ENCODE measurements at regions not wholly inside any gene's neighbourhood (a gene's known extent, or its start where the extent isn't known, plus 50 kb on each side); places are given as distances from the start of the nearest gene placed in this dataset.

GRCh38 chr10:28929942-28930341, 252.6 kb downstream of the BAMBI start:
- no peak for TF ChIP-seq CTCF (IDR thresholded peaks at IDR 0.05)
- Histone ChIP-seq H3K9me3 (no peaks in the 10 kb centered on the region), H3K4me3 (no peak overlapping the region), H3K4me1 (no peaks in the 10 kb centered on the region), H3K27me3 (no peaks in the 10 kb centered on the region), H3K27ac (no peak overlapping the region), H3K36me3 (no peaks in the 10 kb centered on the region)
- DNase-seq (ENCODE audit: extremely low spot score in 2 of 2): no peak
- intact Hi-C loops (cut with DNase I): no loop called here

GRCh38 chr10:28930514-28931495, 253.5 kb downstream of the BAMBI start:
- intact Hi-C loops (cut with DNase I): no loop called here
- DNase-seq (ENCODE audit: extremely low spot score in 2 of 2): no peak
- H3K9me3 ChIP-seq: no peaks in the 10 kb centered on the region

DNA sequence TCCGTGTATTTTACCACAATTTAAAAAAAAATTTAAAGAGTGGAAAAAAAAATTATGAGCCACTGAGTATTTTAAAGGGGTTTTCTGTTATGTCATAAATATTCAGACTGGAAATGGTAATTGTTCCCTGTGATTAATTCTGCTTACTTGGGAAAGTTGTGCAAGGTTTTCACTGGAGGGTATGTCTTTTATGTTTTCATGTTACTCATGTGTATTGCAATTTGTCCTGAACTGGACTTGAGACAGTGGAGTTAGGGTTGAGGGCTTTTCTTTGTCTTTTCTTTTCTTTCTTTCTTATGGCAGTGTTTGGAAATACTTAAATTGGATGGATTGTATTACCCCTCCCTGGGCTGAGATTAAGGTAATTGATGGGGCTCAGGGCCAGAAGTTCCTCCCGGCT, 257.7 kb downstream of the BAMBI start:
- Histone ChIP-seq H3K4me3 (no peak overlapping the region), H3K4me1 (peaks cover 10% of the 10 kb centered on the region), H3K27me3 (no peaks in the 10 kb centered on the region), H3K9me3 (no peaks in the 10 kb centered on the region), H3K36me3 (no peaks in the 10 kb centered on the region), H3K27ac (no peak overlapping the region)
- DNase-seq (ENCODE audit: extremely low spot score in 2 of 2): no peak
- intact Hi-C loops (cut with DNase I): no loop called here
- no peak for TF ChIP-seq POLR2AphosphoS5 (IDR thresholded peaks at IDR 0.05; ENCODE audit: insufficient read depth in 1 of 2, low read depth in 1 of 2)
- no peak for TF ChIP-seq POLR2A (IDR thresholded peaks at IDR 0.05)
- no peak for TF ChIP-seq CTCF (IDR thresholded peaks at IDR 0.05)

More at GRCh38 chr10:28930514-28931495, 253.5 kb downstream of the BAMBI start:
- Histone ChIP-seq H3K27me3 (no peaks in the 10 kb centered on the region), H3K4me1 (no peaks in the 10 kb centered on the region), H3K36me3 (no peaks in the 10 kb centered on the region), H3K4me3 (no peak overlapping the region), H3K27ac (no peak overlapping the region)
- TF ChIP-seq POLR2AphosphoS5 (IDR thresholded peaks at IDR 0.05; ENCODE audit: insufficient read depth in 1 of 2, low read depth in 1 of 2): no peak

DNA sequence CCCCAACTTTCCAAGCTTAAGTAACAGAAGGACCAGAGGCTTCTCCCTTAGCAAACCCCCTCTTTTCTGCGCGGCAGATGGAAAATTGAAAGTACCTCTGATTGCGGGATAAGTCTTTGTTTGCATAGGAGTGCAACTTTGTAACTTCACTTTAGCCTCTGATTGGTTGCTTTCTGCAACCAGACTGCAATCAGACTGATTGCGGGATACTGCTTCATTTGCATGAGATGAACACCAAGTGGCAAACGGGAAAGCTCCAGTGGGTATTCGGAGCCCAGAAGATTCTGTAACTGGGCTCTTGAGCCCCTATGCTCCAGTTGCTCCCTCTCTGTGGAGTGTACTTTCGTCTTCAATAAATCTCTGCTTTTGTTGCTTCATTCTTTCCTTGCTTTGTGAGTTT, 260.6 kb downstream of the BAMBI start:
- Histone ChIP-seq H3K9me3 (no peaks in the 10 kb centered on the region), H3K36me3 (no peaks in the 10 kb centered on the region), H3K27me3 (no peaks in the 10 kb centered on the region), H3K4me1 (peaks cover 13% of the 10 kb centered on the region), H3K4me3 (no peak overlapping the region), H3K27ac (no peak overlapping the region)
- no peak for DNase-seq (ENCODE audit: extremely low spot score in 2 of 2)
- no peak for TF ChIP-seq POLR2A (IDR thresholded peaks at IDR 0.05)
- TF ChIP-seq POLR2AphosphoS5 (IDR thresholded peaks at IDR 0.05; ENCODE audit: insufficient read depth in 1 of 2, low read depth in 1 of 2): no peak
- no peak for TF ChIP-seq CTCF (IDR thresholded peaks at IDR 0.05)
- intact Hi-C loops (cut with DNase I): no loop called here

- H3K4me3 ChIP-seq: no peak overlapping the region
- TF ChIP-seq POLR2AphosphoS5 (IDR thresholded peaks at IDR 0.05; ENCODE audit: insufficient read depth in 1 of 2, low read depth in 1 of 2): no peak
- no peak for TF ChIP-seq CTCF (IDR thresholded peaks at IDR 0.05)
- no peak for TF ChIP-seq POLR2A (IDR thresholded peaks at IDR 0.05)
- DNase-seq (ENCODE audit: extremely low spot score in 2 of 2): no peak
- intact Hi-C loops (cut with DNase I): no loop called here
- no peaks in the 10 kb centered on the region for H3K27me3 ChIP-seq
- H3K9me3 ChIP-seq: no peaks in the 10 kb centered on the region
- peaks cover 13% of the 10 kb centered on the region for H3K4me1 ChIP-seq
- H3K27ac ChIP-seq: no peak overlapping the region
- no peaks in the 10 kb centered on the region for H3K36me3 ChIP-seq
Observed at GRCh38 chr10:28938745-28939144, 261.4 kb downstream of the BAMBI start.
